ENCODE measurements at regions not wholly inside any gene's neighbourhood (a gene's known extent, or its start where the extent isn't known, plus 50 kb on each side); places are given as distances from the start of the nearest gene placed in this dataset.

- Histone ChIP-seq H3K36me3 (ENCODE audit: control insufficient read depth in 2 of 2, extremely low read depth in 1 of 2, insufficient read depth in 2 of 2, low read length in 2 of 2) (no peaks in the 10 kb centered on the region), H3K27ac (ENCODE audit: control insufficient read depth, insufficient read depth, low read length) (no peak overlapping the region), H3K27me3 (ENCODE audit: control insufficient read depth, extremely low read depth, insufficient read depth, low read length) (no peaks in the 10 kb centered on the region), H3K4me3 (ENCODE audit: control insufficient read depth in 2 of 3, extremely low read depth in 1 of 3, insufficient read depth in 2 of 3, low read depth in 1 of 3, low read length in 3 of 3) (no peak overlapping the region), H4K20me1 (ENCODE audit: control insufficient read depth, extremely low read depth, insufficient read depth, low read length) (no peaks in the 10 kb centered on the region), H3K9me3 (ENCODE audit: control insufficient read depth, low read depth, low read length) (no peaks in the 10 kb centered on the region), H3K4me1 (ENCODE audit: control insufficient read depth, extremely low read depth, insufficient read depth, low read length) (no peaks in the 10 kb centered on the region), H3K79me2 (ENCODE audit: control insufficient read depth, insufficient read depth, low read length) (no peaks in the 10 kb centered on the region), H2AFZ (ENCODE audit: control insufficient read depth, low read length) (no peak overlapping the region), H3K9me1 (ENCODE audit: control insufficient read depth, extremely low read depth, insufficient read depth, low read length) (no peaks in the 10 kb centered on the region), H3K9ac (ENCODE audit: control insufficient read depth, extremely low read depth, insufficient read depth, low read length) (no peak overlapping the region), H3K4me2 (ENCODE audit: control insufficient read depth, extremely low read depth, insufficient read depth, low read depth, low read length) (no peak overlapping the region)
- no peak for DNase-seq (ENCODE audit: low read depth, low spot score)
- no peak for FAIRE-seq
- no peak for TF ChIP-seq CTCF (optimal IDR thresholded peaks at IDR 0.05 in 1 of 3, IDR thresholded peaks at IDR 0.05 in 1 of 3, conservative IDR thresholded peaks at IDR 0.05 in 1 of 3; ENCODE audit: extremely low read depth in 1 of 3, insufficient read depth in 2 of 3, low read length in 3 of 3)
- TF ChIP-seq EZH2 (IDR thresholded peaks at IDR 0.05; ENCODE audit: low read length): no peak
- dilution Hi-C loops (cut with MboI; ENCODE audit: extremely low pct_ligation_motif_present, low sequenced_read_pairs): no loop called here
Observed at GRCh38 chrX:46039526-46039925, 505.7 kb downstream of the ZNF674 start.

- TF ChIP-seq CTCF (optimal IDR thresholded peaks at IDR 0.05 in 1 of 3, IDR thresholded peaks at IDR 0.05 in 1 of 3, conservative IDR thresholded peaks at IDR 0.05 in 1 of 3; ENCODE audit: extremely low read depth in 1 of 3, insufficient read depth in 2 of 3, low read length in 3 of 3) (no peak), EZH2 (IDR thresholded peaks at IDR 0.05; ENCODE audit: low read length) (no peak)
- dilution Hi-C loops (cut with MboI; ENCODE audit: extremely low pct_ligation_motif_present, low sequenced_read_pairs): no loop called here
- Histone ChIP-seq H4K20me1 (ENCODE audit: control insufficient read depth, extremely low read depth, insufficient read depth, low read length) (no peaks in the 10 kb centered on the region), H3K9ac (ENCODE audit: control insufficient read depth, extremely low read depth, insufficient read depth, low read length) (no peak overlapping the region), H3K4me1 (ENCODE audit: control insufficient read depth, extremely low read depth, insufficient read depth, low read length) (no peaks in the 10 kb centered on the region), H3K4me2 (ENCODE audit: control insufficient read depth, extremely low read depth, insufficient read depth, low read depth, low read length) (no peak overlapping the region), H3K9me3 (ENCODE audit: control insufficient read depth, low read depth, low read length) (no peaks in the 10 kb centered on the region), H3K36me3 (ENCODE audit: control insufficient read depth in 2 of 2, extremely low read depth in 1 of 2, insufficient read depth in 2 of 2, low read length in 2 of 2) (no peaks in the 10 kb centered on the region), H3K27me3 (ENCODE audit: control insufficient read depth, extremely low read depth, insufficient read depth, low read length) (no peaks in the 10 kb centered on the region), H3K79me2 (ENCODE audit: control insufficient read depth, insufficient read depth, low read length) (no peaks in the 10 kb centered on the region), H3K9me1 (ENCODE audit: control insufficient read depth, extremely low read depth, insufficient read depth, low read length) (no peaks in the 10 kb centered on the region), H3K27ac (ENCODE audit: control insufficient read depth, insufficient read depth, low read length) (no peak overlapping the region), H2AFZ (ENCODE audit: control insufficient read depth, low read length) (no peak overlapping the region), H3K4me3 (ENCODE audit: control insufficient read depth in 2 of 3, extremely low read depth in 1 of 3, insufficient read depth in 2 of 3, low read depth in 1 of 3, low read length in 3 of 3) (no peak overlapping the region)
- FAIRE-seq (no peak), DNase-seq (ENCODE audit: low read depth, low spot score) (no peak)
Observed at GRCh38 chrX:46036508-46036907, 508.7 kb downstream of the ZNF674 start.
